ENCODE measurements at regions not wholly inside any gene's neighbourhood (a gene's known extent, or its start where the extent isn't known, plus 50 kb on each side); places are given as distances from the start of the nearest gene placed in this dataset.

- H3K27me3 Mint-ChIP-seq (ENCODE audit: insufficient read depth, unreplicated experiment), result no peaks in the 10 kb centered on the region
- peaks cover 23% of the 10 kb centered on the region for H3K4me1 Mint-ChIP-seq (ENCODE audit: insufficient read depth, unreplicated experiment)
- no peaks in the 10 kb centered on the region for H3K9me3 Mint-ChIP-seq (ENCODE audit: unreplicated experiment)
- intact Hi-C loops (cut with micrococcal nuclease), result no loop called here
- H3K36me3 Mint-ChIP-seq (ENCODE audit: insufficient read depth, unreplicated experiment), result peaks cover 16% of the 10 kb centered on the region
- peak overlapping the region; percentile 59 for H3K27ac Mint-ChIP-seq (ENCODE audit: low read depth, unreplicated experiment)
- CTCF ChIA-PET, result interaction anchor here (0.6 to 2.5 kb wide), 5 partner anchors 9 to 454 kb away, joined by 3 to 12 read pairs (median 6); no protein-coding TSS in a partner anchor
- POLR2A ChIA-PET, result interaction anchor here (1.0 to 2.1 kb wide), 3 partner anchors 10 to 51 kb away, joined by 3 to 7 read pairs (median 3); no protein-coding TSS in a partner anchor
- DNase-seq (ENCODE audit: unreplicated experiment), result peak; percentile 97
- H3K4me3 Mint-ChIP-seq (ENCODE audit: unreplicated experiment), result no peak overlapping the region
- TF ChIP-seq CTCF (IDR thresholded peaks at IDR 0.05; ENCODE audit: unreplicated experiment), result no peak
- no TSS peak for BruUV-seq (replicated peaks)
Measured at GRCh38 chr6:160919723-160920440, 71.7 kb upstream of the MAP3K4 start.

- Mint-ChIP-seq H3K4me3 (ENCODE audit: unreplicated experiment) (no peak overlapping the region), H3K36me3 (ENCODE audit: insufficient read depth, unreplicated experiment) (peaks cover 16% of the 10 kb centered on the region), H3K27me3 (ENCODE audit: insufficient read depth, unreplicated experiment) (no peaks in the 10 kb centered on the region), H3K9me3 (ENCODE audit: unreplicated experiment) (no peaks in the 10 kb centered on the region), H3K4me1 (ENCODE audit: insufficient read depth, unreplicated experiment) (peaks cover 23% of the 10 kb centered on the region), H3K27ac (ENCODE audit: low read depth, unreplicated experiment) (no peak overlapping the region)
- ChIA-PET CTCF (interaction anchor here (0.6 to 2.5 kb wide), 6 partner anchors 8 to 453 kb away, joined by 3 to 15 read pairs (median 5); no protein-coding TSS in a partner anchor), POLR2A (interaction anchor here (0.5 kb wide), 1 partner anchor 126 kb away, joined by 3 read pairs; no protein-coding TSS in a partner anchor)
- BruUV-seq (replicated peaks), result no TSS peak
- intact Hi-C loops (cut with micrococcal nuclease), result no loop called here
- DNase-seq (ENCODE audit: unreplicated experiment), result no peak
- no peak for TF ChIP-seq CTCF (IDR thresholded peaks at IDR 0.05; ENCODE audit: unreplicated experiment)
Measured at GRCh38 chr6:160921095-160921494, 70.5 kb upstream of the MAP3K4 start.

GRCh38 chr6:160926281-160927276, 65.0 kb upstream of the MAP3K4 start:
- no peak overlapping the region for H3K27ac Mint-ChIP-seq (ENCODE audit: low read depth, unreplicated experiment)
- H3K9me3 Mint-ChIP-seq (ENCODE audit: unreplicated experiment), result no peaks in the 10 kb centered on the region
- no peaks in the 10 kb centered on the region for H3K27me3 Mint-ChIP-seq (ENCODE audit: insufficient read depth, unreplicated experiment)
- ChIA-PET CTCF (interaction anchor here (0.6 to 9.9 kb wide), 8 partner anchors 16 to 446 kb away, joined by 3 to 117 read pairs (median 4); partner anchors contain the start of gene MAP3K4), POLR2A (no interaction called here)
- no peaks in the 10 kb centered on the region for H3K36me3 Mint-ChIP-seq (ENCODE audit: insufficient read depth, unreplicated experiment)
- DNase-seq (ENCODE audit: unreplicated experiment), result no peak
- BruUV-seq (replicated peaks), result no TSS peak
- H3K4me3 Mint-ChIP-seq (ENCODE audit: unreplicated experiment), result no peak overlapping the region
- intact Hi-C loops (cut with micrococcal nuclease), result no loop called here
- no peak for TF ChIP-seq CTCF (IDR thresholded peaks at IDR 0.05; ENCODE audit: unreplicated experiment)
- peaks cover 11% of the 10 kb centered on the region for H3K4me1 Mint-ChIP-seq (ENCODE audit: insufficient read depth, unreplicated experiment)

- peaks cover 11% of the 10 kb centered on the region for H3K4me1 Mint-ChIP-seq (ENCODE audit: insufficient read depth, unreplicated experiment)
- H3K36me3 Mint-ChIP-seq (ENCODE audit: insufficient read depth, unreplicated experiment), result no peaks in the 10 kb centered on the region
- no peak for TF ChIP-seq CTCF (IDR thresholded peaks at IDR 0.05; ENCODE audit: unreplicated experiment)
- no peaks in the 10 kb centered on the region for H3K9me3 Mint-ChIP-seq (ENCODE audit: unreplicated experiment)
- BruUV-seq (replicated peaks), result no TSS peak
- H3K4me3 Mint-ChIP-seq (ENCODE audit: unreplicated experiment), result no peak overlapping the region
- intact Hi-C loops (cut with micrococcal nuclease), result no loop called here
- no peak overlapping the region for H3K27ac Mint-ChIP-seq (ENCODE audit: low read depth, unreplicated experiment)
- POLR2A ChIA-PET, result interaction anchor here (0.8 kb wide), 1 partner anchor 78 kb away, joined by 3 read pairs; no protein-coding TSS in a partner anchor
- no peak for DNase-seq (ENCODE audit: unreplicated experiment)
- CTCF ChIA-PET, result interaction anchor here (0.6 to 9.9 kb wide), 9 partner anchors 43 to 445 kb away, joined by 3 to 117 read pairs (median 3); partner anchors contain the start of gene MAP3K4
- no peaks in the 10 kb centered on the region for H3K27me3 Mint-ChIP-seq (ENCODE audit: insufficient read depth, unreplicated experiment)
Measured at GRCh38 chr6:160927416-160927815, 64.2 kb upstream of the MAP3K4 start.

Measured in MCF 10A (cell line).